ENCODE measurements at regions not wholly inside any gene's neighbourhood (a gene's known extent, or its start where the extent isn't known, plus 50 kb on each side); places are given as distances from the start of the nearest gene placed in this dataset.

DNA sequence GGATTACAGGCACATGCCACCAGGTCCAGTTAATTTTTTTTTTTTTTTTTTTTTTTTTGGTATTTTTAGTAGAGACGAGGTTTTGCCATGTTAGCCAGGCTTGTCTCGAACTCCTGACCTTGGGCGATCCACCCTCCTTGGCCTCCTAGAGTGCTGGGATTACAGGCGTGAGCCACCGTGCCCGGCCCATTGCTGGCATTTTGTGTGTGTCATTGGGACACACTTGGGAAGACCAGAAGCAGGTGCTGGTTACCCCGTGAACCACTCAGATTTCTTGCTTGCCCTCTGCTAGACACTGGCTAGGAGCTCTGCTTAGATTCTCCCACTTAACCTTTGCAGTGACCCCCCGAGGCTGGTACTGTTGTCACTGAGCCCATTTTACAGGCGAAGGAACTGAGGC, 229.3 kb downstream of the IRF8 start:
- no peak overlapping the region for H3K27ac ChIP-seq (ENCODE audit: insufficient read depth, low read depth, low read length)
- FAIRE-seq = no peak
- H3K4me3 ChIP-seq (replicated peaks in 1 of 3; ENCODE audit: insufficient read depth in 1 of 3, low read depth in 1 of 3, low read length in 3 of 3) = no peak overlapping the region
- H3K9ac ChIP-seq (replicated peaks; ENCODE audit: extremely low read depth, insufficient read depth, low read length) = no peak overlapping the region
- CTCF ChIA-PET = no interaction called here
- no peak overlapping the region for H3K4me2 ChIP-seq (ENCODE audit: insufficient read depth, low read length)
- BruUV-seq (replicated peaks) = no TSS peak
- no peaks in the 10 kb centered on the region for H3K9me3 ChIP-seq (replicated peaks; ENCODE audit: control insufficient read depth, insufficient read depth, low read length)
- TF ChIP-seq MYC (IDR thresholded peaks at IDR 0.05; ENCODE audit: low read depth, low read length) (no peak), JUN (IDR thresholded peaks at IDR 0.05; ENCODE audit: borderline replicate concordance, insufficient read depth, insufficient read length, low read depth) (no peak)
- TF ChIP-seq, protein P1, sequence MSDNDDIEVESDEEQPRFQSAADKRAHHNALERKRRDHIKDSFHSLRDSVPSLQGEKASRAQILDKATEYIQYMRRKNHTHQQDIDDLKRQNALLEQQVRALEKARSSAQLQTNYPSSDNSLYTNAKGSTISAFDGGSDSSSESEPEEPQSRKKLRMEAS (IDR thresholded peaks at IDR 0.05; ENCODE audit: insufficient read depth, insufficient read length) = no peak
- H2AFZ ChIP-seq (ENCODE audit: low read depth, low read length) = no peak overlapping the region
- no peaks in the 10 kb centered on the region for H3K4me1 ChIP-seq (ENCODE audit: control insufficient read depth, extremely low read depth, insufficient read depth, low read length)
- POLR2A ChIA-PET = no interaction called here
- H3K9me1 ChIP-seq (replicated peaks; ENCODE audit: control insufficient read depth, extremely low read depth, insufficient read depth, low read length) = no peaks in the 10 kb centered on the region
- intact Hi-C loops (cut with micrococcal nuclease) = no loop called here
- dilution Hi-C loops (cut with MboI; ENCODE audit: extremely low pct_ligation_motif_present, low sequenced_read_pairs) = no loop called here
- H4K20me1 ChIP-seq (replicated peaks; ENCODE audit: control insufficient read depth, extremely low read depth, insufficient read depth, low read length) = no peaks in the 10 kb centered on the region
- H3K27me3 ChIP-seq (ENCODE audit: control insufficient read depth in 2 of 2, insufficient read depth in 2 of 2, low read length in 2 of 2) = peaks cover 2 to 4% of the 10 kb centered on the region in 2 experiments
- DNase-seq (ENCODE audit: low read depth, low spot score) = no peak
- H3K79me2 ChIP-seq (ENCODE audit: control insufficient read depth, insufficient read depth, low read length) = no peaks in the 10 kb centered on the region
- H3K36me3 ChIP-seq (ENCODE audit: control insufficient read depth in 2 of 2, extremely low read depth in 1 of 2, insufficient read depth in 2 of 2, low read length in 2 of 2) = no peaks in the 10 kb centered on the region

DNA sequence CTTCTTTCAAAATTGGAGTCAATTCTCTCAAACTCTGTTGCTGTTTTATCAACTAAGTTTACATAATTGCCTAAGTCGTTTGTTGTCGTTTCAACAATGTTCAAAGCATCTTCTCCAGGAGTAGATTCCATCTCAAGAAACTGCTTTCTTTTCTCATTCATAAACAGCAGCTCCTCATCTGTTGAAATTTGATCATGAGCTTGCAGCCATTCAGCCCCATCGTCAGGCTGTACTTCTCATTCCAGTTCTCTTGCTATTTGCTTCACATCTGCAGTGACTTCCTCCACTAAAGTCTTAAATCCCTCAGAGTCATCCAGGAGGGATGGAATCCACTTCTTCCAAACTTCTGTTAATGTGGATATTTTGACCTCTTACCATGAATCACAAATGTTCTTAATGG, 230.6 kb downstream of the IRF8 start:
- Histone ChIP-seq H3K27me3 (ENCODE audit: control insufficient read depth in 2 of 2, insufficient read depth in 2 of 2, low read length in 2 of 2) (peaks cover 0 to 2% of the 10 kb centered on the region in 2 experiments), H3K9me3 (replicated peaks; ENCODE audit: control insufficient read depth, insufficient read depth, low read length) (no peaks in the 10 kb centered on the region), H4K20me1 (replicated peaks; ENCODE audit: control insufficient read depth, extremely low read depth, insufficient read depth, low read length) (no peaks in the 10 kb centered on the region), H3K4me3 (replicated peaks in 1 of 3; ENCODE audit: insufficient read depth in 1 of 3, low read depth in 1 of 3, low read length in 3 of 3) (no peak overlapping the region), H3K4me2 (ENCODE audit: insufficient read depth, low read length) (no peak overlapping the region), H3K36me3 (ENCODE audit: control insufficient read depth in 2 of 2, extremely low read depth in 1 of 2, insufficient read depth in 2 of 2, low read length in 2 of 2) (no peaks in the 10 kb centered on the region), H3K27ac (ENCODE audit: insufficient read depth, low read depth, low read length) (no peak overlapping the region), H3K4me1 (ENCODE audit: control insufficient read depth, extremely low read depth, insufficient read depth, low read length) (no peaks in the 10 kb centered on the region), H3K9me1 (replicated peaks; ENCODE audit: control insufficient read depth, extremely low read depth, insufficient read depth, low read length) (no peaks in the 10 kb centered on the region), H2AFZ (ENCODE audit: low read depth, low read length) (no peak overlapping the region), H3K79me2 (ENCODE audit: control insufficient read depth, insufficient read depth, low read length) (no peaks in the 10 kb centered on the region), H3K9ac (replicated peaks; ENCODE audit: extremely low read depth, insufficient read depth, low read length) (no peak overlapping the region)
- CTCF ChIA-PET = interaction anchor here (1.0 kb wide), 1 partner anchor 28 kb away, joined by 3 read pairs; no protein-coding TSS in a partner anchor
- no peak for FAIRE-seq
- POLR2A ChIA-PET = no interaction called here
- TF ChIP-seq, protein P1 (IDR thresholded peaks at IDR 0.05; ENCODE audit: insufficient read depth, insufficient read length) = no peak
- TF ChIP-seq GATA2 (IDR thresholded peaks at IDR 0.05; ENCODE audit: insufficient read depth, insufficient read length, low read depth, low read length) = no peak
- TF ChIP-seq, protein P2, sequence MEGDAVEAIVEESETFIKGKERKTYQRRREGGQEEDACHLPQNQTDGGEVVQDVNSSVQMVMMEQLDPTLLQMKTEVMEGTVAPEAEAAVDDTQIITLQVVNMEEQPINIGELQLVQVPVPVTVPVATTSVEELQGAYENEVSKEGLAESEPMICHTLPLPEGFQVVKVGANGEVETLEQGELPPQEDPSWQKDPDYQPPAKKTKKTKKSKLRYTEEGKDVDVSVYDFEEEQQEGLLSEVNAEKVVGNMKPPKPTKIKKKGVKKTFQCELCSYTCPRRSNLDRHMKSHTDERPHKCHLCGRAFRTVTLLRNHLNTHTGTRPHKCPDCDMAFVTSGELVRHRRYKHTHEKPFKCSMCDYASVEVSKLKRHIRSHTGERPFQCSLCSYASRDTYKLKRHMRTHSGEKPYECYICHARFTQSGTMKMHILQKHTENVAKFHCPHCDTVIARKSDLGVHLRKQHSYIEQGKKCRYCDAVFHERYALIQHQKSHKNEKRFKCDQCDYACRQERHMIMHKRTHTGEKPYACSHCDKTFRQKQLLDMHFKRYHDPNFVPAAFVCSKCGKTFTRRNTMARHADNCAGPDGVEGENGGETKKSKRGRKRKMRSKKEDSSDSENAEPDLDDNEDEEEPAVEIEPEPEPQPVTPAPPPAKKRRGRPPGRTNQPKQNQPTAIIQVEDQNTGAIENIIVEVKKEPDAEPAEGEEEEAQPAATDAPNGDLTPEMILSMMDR (IDR thresholded peaks at IDR 0.05; ENCODE audit: extremely low read depth in 1 of 2, insufficient read depth in 1 of 2, low read depth in 1 of 2, low read length in 2 of 2) = no peak
- no peak for TF ChIP-seq JUN (IDR thresholded peaks at IDR 0.05; ENCODE audit: borderline replicate concordance, insufficient read depth, insufficient read length, low read depth)
- no peak for TF ChIP-seq MYC (IDR thresholded peaks at IDR 0.05; ENCODE audit: low read depth, low read length)
- no peak for TF ChIP-seq POLR2A (IDR thresholded peaks at IDR 0.05; ENCODE audit: low read depth, low read length)
- TF ChIP-seq EZH2 (IDR thresholded peaks at IDR 0.05; ENCODE audit: borderline replicate concordance, low read depth, low read length, severe bottlenecking) = no peak
- dilution Hi-C loops (cut with MboI; ENCODE audit: extremely low pct_ligation_motif_present, low sequenced_read_pairs) (no loop called here), intact Hi-C loops (cut with micrococcal nuclease) (no loop called here)
- DNase-seq (ENCODE audit: low read depth, low spot score) = no peak
- BruUV-seq (replicated peaks) = no TSS peak

All from endothelial cell of umbilical vein (primary cell).